Activated naive CD4-positive, alpha-beta T cell (primary cell): ENCODE measurements at regions not wholly inside any gene's neighbourhood (a gene's known extent, or its start where the extent isn't known, plus 50 kb on each side); places are given as distances from the start of the nearest gene placed in this dataset.
"Not testable (repeated sequence)": the region's sequence is repeated elsewhere in the genome, so short reads cannot be mapped to it uniquely, and the experiment has no call there.

ENCODE experiments used
- DNase-seq, 4 experiments: peaks; one replicate each; lab custom pipeline; 2025; lab: John Stamatoyannopoulos, UW

DNA sequence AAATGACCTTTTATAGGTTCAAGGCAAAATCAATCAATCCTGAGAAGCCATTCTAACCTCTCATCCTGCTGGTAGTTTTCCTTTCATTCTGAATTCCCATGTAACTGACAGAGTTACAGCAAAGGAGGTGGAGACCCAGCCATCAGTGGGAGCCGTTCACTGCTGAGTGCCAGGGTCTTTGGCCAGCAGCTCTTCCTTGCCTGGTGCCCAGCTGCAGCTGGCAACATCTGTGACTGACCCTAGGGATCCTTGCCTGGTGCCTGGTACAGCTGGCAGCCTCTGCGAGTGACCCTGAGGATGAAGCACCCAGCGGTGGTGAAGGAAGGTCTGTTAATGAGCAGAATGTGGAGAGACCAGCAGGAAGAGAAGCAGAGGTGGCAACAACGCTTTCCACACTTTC is 314.6 kb downstream of the THBS2 start:
- DNase-seq = no peak

DNA sequence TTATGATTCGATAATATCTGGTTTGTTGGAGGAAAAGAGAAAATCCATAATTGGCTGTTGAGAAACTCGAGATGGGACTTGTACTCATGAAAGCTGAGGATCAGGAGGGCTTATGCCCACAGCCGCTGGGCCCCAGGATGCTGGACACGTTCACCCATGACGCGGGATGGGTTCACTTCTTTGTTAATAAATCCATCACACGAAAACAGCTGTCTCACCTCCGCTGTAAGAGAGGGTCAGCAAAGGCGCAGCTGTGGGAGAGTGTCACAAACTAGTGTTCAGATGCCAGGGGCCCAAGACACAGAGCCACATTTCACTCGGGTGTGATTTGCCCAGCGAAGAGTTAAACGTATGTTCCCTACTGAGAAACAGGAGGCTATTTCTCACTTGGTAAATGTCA is 315.1 kb downstream of the THBS2 start:
- DNase-seq = no peak

DNA sequence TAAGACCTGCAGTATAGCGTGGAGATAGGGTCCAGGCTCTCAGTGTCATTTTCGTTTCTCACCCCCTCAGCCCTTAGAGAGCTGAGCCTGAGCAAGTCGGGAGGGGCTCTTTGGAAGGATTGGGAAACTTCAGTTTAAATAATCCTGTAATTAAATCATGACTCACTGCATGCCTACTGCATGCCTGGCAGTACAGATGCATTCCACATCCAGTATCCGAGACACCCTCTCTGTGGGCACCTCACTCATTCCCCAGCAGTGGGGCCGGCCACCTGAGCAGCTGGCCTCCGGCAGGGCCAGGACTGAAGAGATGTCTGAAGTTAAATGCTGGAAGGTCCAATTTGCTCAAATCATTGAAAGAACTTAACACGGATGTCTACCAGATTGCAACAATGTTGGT is 316.6 kb downstream of the THBS2 start:
- no peak for DNase-seq

DNA sequence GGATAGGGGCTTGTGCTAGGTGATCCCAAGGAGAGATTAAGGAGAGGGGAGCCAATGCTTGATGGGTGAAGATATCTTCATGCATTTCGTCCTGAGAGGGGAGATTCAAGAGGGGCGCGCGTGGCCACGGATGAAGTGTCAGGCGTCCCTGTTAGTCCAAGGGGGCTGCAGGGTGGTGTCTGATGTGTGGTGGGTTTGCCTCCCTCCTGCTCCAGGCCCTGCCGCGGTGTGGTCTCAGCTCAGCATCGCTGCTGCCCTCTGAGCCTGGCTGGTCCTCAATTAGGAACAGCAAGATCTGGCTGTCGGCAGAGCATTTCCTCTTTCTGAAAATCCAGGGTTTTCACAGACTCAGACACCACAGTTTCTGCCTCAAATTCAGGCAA is 318.0 kb downstream of the THBS2 start:
- no peak for DNase-seq

DNA sequence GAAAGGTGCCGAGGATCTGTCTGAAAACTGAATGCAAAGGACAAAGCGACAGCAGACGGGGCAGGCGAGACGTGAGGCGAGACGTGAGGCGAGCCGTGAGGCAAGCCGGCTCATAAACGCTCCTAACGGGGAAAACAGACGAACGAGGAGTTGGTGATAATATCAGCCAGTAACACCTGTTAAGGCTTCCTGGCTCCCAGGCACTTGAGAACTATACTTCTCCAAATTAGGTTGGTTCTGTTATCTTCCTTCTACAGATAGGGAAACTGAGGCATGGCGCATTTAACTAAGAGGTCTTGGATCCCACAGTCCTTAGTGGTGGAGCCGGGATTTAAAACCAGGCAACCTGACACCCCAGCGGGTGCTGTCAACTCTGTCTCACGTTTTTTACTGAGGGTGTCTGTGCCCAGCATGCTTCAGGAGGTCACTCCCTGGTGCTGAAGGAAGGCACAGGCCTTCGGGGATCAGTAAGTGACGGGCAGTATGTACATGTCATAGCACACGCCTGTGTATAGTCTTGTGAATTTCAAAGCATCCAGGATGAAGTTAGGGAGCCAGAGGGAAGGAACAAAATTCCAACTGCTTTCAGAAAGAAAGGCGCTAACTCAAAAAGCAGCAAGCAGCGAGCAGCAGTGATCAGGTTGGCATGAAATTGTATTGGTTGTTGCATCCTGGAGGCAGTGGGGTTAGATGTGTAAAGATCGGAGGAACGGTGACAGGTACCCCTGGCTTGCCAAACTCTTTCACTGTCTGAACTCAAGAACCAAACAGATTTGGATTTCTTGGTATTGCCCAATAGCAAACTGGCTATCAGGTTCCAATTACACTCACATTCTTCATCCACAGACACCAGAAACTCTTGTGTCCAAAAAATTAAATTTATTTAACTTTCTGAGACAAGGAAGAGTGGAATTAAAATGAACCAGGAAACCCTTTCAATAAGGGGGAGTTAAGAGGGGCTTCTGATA is 318.7 kb downstream of the THBS2 start:
- DNase-seq = no peak

DNA sequence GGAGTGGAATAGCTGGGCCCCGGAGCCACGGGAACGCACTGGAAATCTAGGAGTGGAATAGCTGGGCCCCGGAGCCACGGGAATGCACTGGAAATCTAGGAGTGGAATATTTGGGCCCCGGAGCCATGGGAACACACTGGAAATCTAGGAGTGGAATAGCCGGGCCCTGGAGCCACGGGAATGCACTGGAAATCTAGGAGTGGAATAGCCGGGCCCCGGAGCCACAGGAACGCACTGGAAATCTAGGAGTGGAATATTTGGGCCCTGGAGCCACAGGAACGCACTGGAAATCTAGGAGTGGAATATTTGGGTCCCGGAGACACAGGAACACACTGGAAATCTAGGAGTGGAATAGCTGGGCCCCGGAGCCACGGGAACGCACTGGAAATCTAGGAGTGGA is 321.5 kb downstream of the THBS2 start:
- not testable (repeated sequence) for DNase-seq

DNA sequence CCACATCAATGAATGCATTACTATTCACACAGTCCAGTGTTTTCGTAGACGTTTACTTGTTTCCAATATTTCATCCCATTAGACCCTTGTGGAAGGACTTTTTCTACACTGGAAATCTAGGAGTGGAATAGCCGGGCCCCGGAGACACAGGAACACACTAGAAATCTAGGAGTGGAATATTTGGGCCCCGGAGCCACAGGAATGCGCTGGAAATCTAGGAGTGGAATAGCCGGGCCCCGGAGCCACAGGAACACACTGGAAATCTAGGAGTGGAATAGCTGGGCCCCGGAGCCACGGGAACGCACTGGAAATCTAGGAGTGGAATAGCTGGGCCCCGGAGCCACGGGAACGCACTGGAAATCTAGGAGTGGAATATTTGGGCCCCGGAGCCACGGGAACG is 322.6 kb downstream of the THBS2 start:
- DNase-seq = not testable (repeated sequence)

DNA sequence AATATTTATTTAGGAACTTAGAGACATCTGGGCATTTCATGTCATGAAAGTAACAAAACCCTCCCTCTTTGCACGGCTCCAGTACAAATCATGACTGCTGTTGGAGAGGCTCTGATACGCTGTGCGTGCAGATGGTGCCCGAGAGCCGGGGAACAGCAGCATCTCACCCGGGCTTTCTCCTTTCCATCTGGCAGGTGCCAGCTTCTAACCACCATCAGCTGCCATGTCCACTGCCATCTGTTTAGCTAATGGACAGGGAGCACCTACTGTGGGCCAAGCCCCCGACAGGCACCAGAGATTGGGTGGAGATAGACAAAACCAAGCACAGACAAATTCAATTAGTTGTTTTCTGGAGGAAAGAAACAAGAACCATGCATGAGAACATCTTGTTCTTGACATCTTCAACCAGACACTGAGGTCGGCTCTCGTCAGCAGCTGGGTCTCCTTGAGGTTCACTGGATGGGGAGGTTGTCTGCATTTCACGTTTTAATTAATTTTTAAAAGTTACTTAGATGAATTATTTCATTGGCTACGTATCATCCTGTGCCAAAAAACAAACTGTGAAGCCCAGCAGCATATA is 323.7 kb downstream of the THBS2 start:
- DNase-seq = no peak

DNA sequence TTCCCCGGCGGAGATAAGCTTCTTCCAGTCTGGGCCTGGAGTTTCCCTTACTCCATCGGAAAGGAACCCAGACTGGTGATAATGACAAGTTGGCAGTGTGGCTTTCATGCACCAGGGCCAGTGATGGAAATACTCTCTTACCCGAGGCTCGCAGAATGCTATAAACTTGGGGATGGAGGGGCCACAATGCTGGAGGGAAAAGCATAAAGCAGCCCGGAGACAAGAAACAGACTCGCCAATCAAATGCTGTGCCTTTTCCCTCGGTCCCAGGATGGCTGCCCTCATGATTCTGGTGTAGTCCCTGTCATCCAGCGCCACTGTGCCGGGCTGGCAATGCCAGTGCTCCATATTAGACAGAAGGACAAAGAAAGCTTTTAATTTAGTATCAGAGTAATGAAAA is 325.6 kb downstream of the THBS2 start:
- DNase-seq = no peak

DNA sequence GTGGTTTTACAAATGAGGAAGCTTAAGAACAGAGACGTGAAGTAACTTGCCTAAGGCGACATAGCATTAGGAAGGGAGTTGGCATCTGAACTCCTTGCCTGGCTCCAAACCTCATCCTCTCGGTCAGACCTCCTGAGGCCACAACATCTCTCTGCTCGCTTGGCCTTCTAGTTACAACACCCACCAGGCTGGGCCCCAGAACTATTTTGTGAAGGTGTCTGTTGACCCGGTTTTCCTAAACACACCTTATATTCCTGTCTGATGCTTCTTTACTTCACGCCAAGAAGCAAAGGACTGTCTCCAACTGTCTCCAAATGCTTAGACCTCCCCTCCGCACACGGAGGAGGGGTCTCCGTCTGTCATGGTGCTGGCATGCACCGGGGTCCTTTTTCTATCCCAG is 326.6 kb downstream of the THBS2 start:
- DNase-seq = no peak

DNA sequence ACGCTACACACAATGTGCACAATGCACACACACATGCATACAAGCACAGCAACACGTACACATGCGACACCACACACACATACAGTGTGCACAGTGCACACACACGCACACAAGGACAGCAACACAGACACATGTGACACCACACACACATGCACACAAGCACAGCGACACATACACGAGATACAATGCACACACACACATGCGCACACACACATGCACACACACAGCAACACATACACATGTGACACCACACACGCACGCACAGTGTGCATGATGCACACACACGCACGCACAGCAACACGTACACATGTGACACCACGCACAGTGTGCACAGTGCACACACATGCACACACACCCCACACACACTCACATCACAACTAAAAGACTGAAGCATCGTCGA is 327.3 kb downstream of the THBS2 start:
- DNase-seq = no peak

DNA sequence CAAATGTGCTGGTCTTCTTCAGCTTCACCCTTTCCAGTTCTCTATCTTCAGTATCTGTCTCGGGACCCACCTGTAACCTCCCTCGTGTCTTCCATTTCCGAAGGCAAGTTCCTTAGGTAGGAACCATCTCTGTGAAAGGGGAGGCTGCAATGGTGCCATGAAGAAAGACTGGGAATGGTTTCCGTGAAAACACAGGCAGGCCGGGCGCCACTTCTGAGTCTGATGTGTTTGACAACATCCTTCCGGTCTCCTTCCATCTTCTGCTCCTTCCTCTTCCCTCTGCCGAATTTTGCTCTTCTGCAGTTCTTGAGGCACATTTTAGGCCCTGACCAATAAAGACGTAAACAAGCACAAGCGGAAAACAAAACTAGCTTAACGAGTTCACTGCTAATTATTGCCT is 328.0 kb downstream of the THBS2 start:
- DNase-seq = no peak

DNA sequence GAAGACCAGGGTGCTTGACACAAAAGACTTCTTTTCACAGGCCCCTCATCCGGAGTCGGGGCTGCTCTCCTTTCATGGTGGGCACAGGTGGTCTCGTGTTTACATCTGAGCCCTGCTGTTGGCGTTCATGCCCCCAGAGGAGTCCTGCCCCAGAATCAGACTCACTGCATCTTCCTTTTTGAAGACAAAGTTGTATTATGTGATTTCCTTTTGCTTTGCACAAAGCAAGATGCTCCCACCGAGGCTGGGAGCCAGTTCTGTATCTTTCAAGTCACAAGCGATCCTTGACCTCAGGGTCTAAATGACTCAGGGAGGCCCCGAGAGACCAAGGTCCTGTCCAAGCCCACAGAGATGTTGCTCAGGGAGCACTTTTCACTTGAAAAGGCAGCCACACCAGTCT is 330.5 kb downstream of the THBS2 start:
- no peak for DNase-seq

DNA sequence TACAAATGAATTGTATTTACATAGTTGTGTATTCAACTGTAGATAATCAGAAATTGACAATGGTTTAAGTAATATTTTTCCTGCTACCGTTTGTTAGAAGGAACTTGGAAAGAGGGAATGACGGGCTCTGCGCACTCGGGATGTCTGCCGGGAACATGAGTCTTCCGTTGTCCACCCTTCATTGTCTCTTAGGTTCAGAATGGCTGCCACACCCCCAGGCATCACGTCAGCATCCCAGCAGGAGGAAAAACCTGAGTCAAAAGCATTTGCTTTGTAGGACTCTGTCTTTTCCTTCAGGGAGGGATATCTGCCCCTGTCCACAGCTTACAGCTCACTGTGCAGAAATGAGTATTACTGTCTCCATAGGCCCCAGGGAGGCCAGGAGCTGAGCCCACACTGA is 331.2 kb downstream of the THBS2 start:
- DNase-seq = no peak

DNA sequence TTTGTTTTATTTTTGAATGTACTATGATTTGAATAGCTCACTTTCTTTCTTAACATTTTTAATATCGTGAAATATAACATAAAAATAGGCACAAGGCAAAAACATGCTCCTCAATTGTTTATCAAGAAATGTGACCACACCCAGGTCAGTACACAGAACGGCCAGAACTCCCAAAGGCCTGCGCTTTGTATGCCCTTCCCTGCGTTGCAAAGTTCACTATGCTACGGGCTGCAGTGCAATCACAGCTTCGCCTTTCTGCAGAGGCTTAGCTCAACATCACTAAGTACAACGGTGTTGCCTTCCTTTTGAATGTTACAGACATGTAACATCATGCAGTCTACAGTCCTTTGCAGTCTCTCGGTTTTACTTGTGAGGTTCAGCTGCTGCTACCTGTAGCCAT is 333.4 kb downstream of the THBS2 start:
- no peak for DNase-seq

DNA sequence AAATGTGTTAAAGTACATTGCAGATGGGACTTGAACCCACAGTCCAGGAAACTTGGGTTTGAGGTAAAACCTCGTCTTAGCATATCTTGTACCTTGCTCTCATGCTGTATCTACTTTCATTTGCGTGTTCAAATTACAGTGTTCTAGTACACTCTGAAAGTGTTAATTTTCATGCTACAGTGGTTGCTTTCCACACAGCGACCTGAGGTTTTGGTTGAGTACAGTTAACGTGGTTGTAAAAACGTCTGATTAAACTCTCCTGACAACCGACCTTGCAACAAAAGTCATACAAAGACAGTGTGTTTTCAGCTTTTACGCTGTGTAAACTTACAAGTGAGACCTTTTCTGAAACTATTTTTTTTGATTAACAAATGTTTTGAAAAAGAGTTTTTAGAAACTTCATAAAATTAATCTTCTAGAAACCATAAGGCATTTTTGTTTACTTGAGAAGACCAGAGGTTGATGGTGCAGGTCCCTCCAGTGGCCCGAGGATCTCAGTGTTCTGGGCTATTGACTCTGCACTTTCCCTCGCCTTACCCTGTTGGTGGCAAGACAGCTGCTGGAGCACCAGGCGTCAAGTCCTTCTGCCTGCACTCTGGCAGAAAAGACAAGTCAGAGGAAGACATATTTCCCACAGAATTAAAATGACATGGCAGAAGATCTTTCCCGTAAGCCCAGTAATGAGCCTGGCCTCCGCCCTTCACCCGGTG is 334.0 kb downstream of the THBS2 start:
- DNase-seq = no peak

DNA sequence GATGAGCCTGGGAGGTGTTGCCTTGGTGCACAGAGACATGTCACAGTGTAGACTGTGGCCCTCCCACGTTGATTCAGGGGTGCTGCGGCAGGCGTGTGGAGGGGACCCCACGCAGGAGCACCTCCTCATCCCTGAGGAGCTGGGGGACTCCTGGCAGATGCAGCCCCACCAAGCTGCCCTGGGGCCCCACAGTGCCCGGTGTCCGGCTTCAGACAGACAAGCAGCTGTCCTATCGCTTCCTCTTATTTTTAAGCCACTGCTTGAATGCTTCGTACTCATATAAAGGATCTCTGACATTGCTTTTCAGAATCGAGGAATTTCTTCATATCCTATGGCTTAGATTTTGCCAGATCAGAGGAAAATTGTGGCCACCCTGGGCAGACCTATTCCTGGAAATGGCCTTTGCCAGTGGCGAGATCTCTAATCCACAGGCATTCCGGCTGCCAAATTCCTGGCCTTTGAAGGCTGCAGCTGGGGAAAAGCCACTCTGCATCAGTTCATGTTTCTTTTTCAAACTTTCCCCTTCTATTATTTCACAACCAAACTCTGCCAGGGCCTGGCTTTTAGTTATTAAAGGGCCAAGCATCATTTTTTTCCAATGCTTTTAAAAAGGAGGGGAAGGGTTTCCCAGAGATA is 337.0 kb downstream of the THBS2 start:
- no peak for DNase-seq

DNA sequence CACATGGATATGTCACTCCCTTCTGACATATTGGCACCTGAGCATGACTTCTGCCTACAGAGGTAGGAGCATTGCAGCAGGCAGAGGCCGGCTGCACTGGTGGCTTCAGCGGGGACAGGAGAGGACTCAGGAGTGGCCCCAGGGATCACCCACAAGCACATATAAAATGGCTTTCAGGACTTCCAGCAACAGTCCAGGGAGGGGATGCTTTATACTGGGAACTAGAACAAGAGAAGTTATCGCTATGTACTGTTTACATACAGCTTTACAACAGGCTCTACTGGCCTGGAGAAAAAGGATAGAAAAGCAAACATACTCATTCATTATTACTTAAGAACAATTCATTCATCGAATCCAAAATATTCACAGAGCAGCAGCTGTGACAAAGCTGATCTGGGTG is 337.8 kb downstream of the THBS2 start:
- DNase-seq = no peak

DNA sequence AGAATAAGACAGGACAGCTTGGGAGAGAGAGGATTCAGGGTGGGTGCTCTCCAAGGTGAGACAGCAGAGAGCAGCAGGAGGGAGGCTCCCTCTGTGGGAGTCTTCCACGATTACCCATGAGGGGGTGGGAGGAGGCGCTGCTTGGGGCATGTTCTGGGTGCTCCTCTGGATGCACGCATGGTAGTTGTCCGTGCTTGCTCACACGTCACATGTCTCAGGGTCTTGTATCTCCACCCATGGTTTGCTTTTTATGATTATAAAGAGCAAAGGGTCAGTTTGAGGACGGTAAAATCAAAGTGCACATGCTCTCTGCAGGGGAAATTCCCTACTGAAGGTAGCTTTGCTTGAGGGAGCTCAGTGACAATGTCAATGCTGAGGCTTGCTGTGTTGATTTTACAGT is 338.4 kb downstream of the THBS2 start:
- no peak for DNase-seq

DNA sequence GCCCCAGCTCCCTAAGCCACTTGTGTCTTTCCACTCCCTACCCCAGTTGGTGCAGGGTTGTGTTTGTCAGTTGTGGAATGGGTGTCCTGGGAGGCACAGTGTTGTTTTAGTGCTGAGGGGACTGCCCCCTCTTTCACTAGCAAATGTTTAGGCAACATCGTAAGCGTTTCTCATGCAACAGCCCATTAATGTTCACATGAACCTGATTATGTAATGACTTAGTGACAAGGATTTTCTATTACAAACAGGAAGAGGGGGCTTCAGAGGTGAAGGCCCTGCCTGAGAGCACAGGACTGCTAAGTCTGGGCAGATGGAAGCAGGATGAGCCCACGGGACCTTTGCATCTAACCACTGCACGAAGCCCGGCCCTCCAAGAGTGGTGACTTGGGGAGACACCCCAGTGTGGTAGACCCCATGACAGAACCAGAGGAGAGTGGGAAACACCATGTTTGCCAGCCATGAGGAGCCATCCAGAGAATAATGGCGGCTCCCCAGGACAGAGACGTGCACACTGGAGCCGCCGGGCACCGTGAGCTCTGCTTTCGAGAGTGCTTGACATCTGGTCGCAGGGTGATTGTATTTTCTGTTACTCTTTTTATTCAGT is 339.7 kb downstream of the THBS2 start:
- DNase-seq = no peak

DNA sequence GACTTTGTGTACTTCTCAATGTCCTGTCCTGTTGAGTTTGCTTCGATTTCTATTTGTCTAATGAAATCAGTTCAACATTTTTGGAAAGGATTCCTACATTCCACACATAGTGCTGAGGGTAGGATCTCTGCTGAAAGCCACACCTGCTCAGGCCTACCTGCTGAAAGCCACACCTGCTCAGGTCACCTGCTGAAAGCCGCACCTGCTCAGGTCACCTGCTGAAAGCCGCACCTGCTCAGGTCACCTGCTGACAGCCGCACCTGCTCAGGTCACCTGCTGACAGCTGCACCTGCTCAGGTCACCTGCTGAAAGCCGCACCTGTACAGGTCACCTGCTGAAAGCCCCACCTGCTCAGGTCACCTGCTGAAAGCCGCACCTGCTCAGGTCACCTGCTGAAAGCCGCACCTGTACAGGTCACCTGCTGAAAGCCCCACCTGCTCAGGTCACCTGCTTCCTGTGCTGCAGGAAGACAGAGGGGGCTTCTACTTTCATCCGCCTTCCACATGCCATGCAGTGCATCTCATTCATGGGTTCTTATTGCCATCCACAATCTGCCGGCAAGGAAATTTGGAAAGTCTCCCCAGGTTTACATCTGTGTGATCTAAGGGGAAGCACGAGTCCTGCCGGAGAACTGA is 340.3 kb downstream of the THBS2 start:
- not testable (repeated sequence) for DNase-seq

DNA sequence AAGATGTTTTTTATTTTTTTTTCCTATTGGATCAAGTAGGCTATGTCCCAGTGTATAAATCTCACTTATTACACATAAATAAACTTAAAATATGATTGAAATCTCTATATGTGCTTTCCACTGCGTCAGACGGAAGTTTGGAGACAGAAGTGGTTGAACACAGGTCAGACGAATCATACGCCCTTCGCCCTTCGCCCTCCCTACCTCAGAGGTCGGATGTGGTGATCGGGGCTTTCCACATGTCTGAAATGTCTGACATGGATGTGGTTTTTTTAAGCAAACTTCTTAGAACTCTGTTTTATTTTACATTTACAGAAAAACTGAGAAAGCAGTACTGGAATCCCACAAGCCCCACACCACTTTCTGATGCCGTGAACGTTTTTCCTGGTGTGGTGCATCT is 344.4 kb downstream of the THBS2 start:
- DNase-seq = no peak
